Parathyroid adenoma (tissue), 2 donors: ENCODE measurements at regions not wholly inside any gene's neighbourhood (a gene's known extent, or its start where the extent isn't known, plus 50 kb on each side); places are given as distances from the start of the nearest gene placed in this dataset.

Source experiments
- H2AFZ ChIP-seq: fragments of 300-600 bp; sonication (generic); one replicate; pipeline ENCODE4 v1.7.0; 2017; ENCODE audit warnings: antibody characterized with exemption, mild to moderate bottlenecking
- H3K27ac ChIP-seq: fragments of 300-600 bp; sonication (generic); one replicate; pipeline ENCODE4 v1.7.0; 2017
- H3K27me3 ChIP-seq: fragments of 300-600 bp; sonication (generic); one replicate; pipeline ENCODE4 v1.7.0; 2017; ENCODE audit warnings: low read length; ENCODE audit not compliant: control insufficient read depth, insufficient read depth
- H3K36me3 ChIP-seq: fragments of 300-600 bp; sonication (generic); one replicate; pipeline ENCODE4 v1.7.0; 2017; ENCODE audit warnings: low read length; ENCODE audit not compliant: control insufficient read depth, insufficient read depth
- H3K4me1 ChIP-seq: fragments of 300-600 bp; sonication (generic); one replicate; pipeline ENCODE4 v1.7.0; 2017; ENCODE audit warnings: control low read depth
- H3K4me2 ChIP-seq: fragments of 300-600 bp; sonication (generic); one replicate; pipeline ENCODE4 v1.7.0; 2017; ENCODE audit warnings: low read length
- H3K4me3 ChIP-seq: fragments of 300-600 bp; sonication (generic); one replicate; pipeline ENCODE4 v1.7.0; 2017; ENCODE audit warnings: low read depth, low read length
- H3K79me2 ChIP-seq: fragments of 300-600 bp; sonication (generic); one replicate; pipeline ENCODE4 v1.7.0; 2017; ENCODE audit warnings: control low read depth
- H3K9ac ChIP-seq: fragments of 300-600 bp; sonication (generic); one replicate; pipeline ENCODE4 v1.7.0; 2017; ENCODE audit warnings: mild to moderate bottlenecking
- H3K9me3 ChIP-seq: fragments of 300-600 bp; sonication (generic); one replicate; pipeline ENCODE4 v1.7.0; 2017; ENCODE audit warnings: low read length; ENCODE audit not compliant: control insufficient read depth
- CTCF ChIP-seq: fragments of 300-600 bp; sonication (generic); IDR thresholded peaks from one replicate; pipeline ENCODE4 v1.7.0; 2017; ENCODE audit warnings: antibody characterized with exemption, mild to moderate bottlenecking
- donor health status: primary hyperparathyroidism.

- H3K27me3 ChIP-seq: no peaks in the 10 kb centered on the region
- no peak overlapping the region for H3K4me2 ChIP-seq
- no peak overlapping the region for H3K27ac ChIP-seq
- no peak overlapping the region for H3K4me3 ChIP-seq
- no peaks in the 10 kb centered on the region for H3K79me2 ChIP-seq
- no peak for TF ChIP-seq CTCF
- H3K9me3 ChIP-seq: no peaks in the 10 kb centered on the region
- H3K4me1 ChIP-seq: no peaks in the 10 kb centered on the region
- no peak overlapping the region for H3K9ac ChIP-seq
- no peaks in the 10 kb centered on the region for H3K36me3 ChIP-seq
- no peak overlapping the region for H2AFZ ChIP-seq
These were observed 611.7 kb downstream of the STIM2 start for GRCh38 chr4:27472364-27472763.

- Histone ChIP-seq H3K79me2 (no peaks in the 10 kb centered on the region), H3K4me1 (no peaks in the 10 kb centered on the region), H3K4me3 (no peak overlapping the region), H2AFZ (no peak overlapping the region), H3K9me3 (no peaks in the 10 kb centered on the region), H3K36me3 (no peaks in the 10 kb centered on the region), H3K9ac (no peak overlapping the region), H3K4me2 (no peak overlapping the region), H3K27me3 (no peaks in the 10 kb centered on the region), H3K27ac (no peak overlapping the region)
- no peak for TF ChIP-seq CTCF
These were observed 614.0 kb downstream of the STIM2 start for GRCh38 chr4:27474691-27475090.

- Histone ChIP-seq H3K9ac (no peak overlapping the region), H2AFZ (no peak overlapping the region), H3K9me3 (no peaks in the 10 kb centered on the region), H3K27ac (no peak overlapping the region), H3K4me2 (no peak overlapping the region), H3K79me2 (no peaks in the 10 kb centered on the region), H3K4me1 (no peaks in the 10 kb centered on the region), H3K27me3 (no peaks in the 10 kb centered on the region), H3K4me3 (no peak overlapping the region), H3K36me3 (no peaks in the 10 kb centered on the region)
- no peak for TF ChIP-seq CTCF
These were observed 623.6 kb downstream of the STIM2 start for GRCh38 chr4:27484216-27484615.

- no peak for TF ChIP-seq CTCF
- Histone ChIP-seq H3K9ac (no peak overlapping the region), H3K27me3 (no peaks in the 10 kb centered on the region), H3K79me2 (no peaks in the 10 kb centered on the region), H2AFZ (no peak overlapping the region), H3K4me1 (no peaks in the 10 kb centered on the region), H3K9me3 (no peaks in the 10 kb centered on the region), H3K4me3 (no peak overlapping the region), H3K36me3 (no peaks in the 10 kb centered on the region), H3K27ac (no peak overlapping the region), H3K4me2 (no peak overlapping the region)
These were observed 629.7 kb downstream of the STIM2 start for GRCh38 chr4:27490315-27490714.

GRCh38 chr4:27490766-27491165 lies 630.1 kb downstream of the STIM2 start:
- H3K4me2 ChIP-seq: no peak overlapping the region
- no peaks in the 10 kb centered on the region for H3K79me2 ChIP-seq
- no peak overlapping the region for H3K4me3 ChIP-seq
- H3K9me3 ChIP-seq: no peaks in the 10 kb centered on the region
- no peak for TF ChIP-seq CTCF
- no peaks in the 10 kb centered on the region for H3K36me3 ChIP-seq
- no peak overlapping the region for H3K27ac ChIP-seq
- H3K27me3 ChIP-seq: no peaks in the 10 kb centered on the region
- H3K4me1 ChIP-seq: no peaks in the 10 kb centered on the region
- no peak overlapping the region for H2AFZ ChIP-seq
- no peak overlapping the region for H3K9ac ChIP-seq
